HG03108 (cell line): ENCODE measurements at regions not wholly inside any gene's neighbourhood (a gene's known extent, or its start where the extent isn't known, plus 50 kb on each side); places are given as distances from the start of the nearest gene placed in this dataset.
"Not testable (repeated sequence)": the region's sequence is repeated elsewhere in the genome, so short reads cannot be mapped to it uniquely, and the experiment has no call there.

ENCODE experiments used
- ATAC-seq: cut with Tn5 transposase; IDR thresholded peaks from one replicate; pipeline ENCODE4 v1.9.1; 2021; ENCODE audit warnings: moderate library complexity; ENCODE audit not compliant: unreplicated experiment

DNA sequence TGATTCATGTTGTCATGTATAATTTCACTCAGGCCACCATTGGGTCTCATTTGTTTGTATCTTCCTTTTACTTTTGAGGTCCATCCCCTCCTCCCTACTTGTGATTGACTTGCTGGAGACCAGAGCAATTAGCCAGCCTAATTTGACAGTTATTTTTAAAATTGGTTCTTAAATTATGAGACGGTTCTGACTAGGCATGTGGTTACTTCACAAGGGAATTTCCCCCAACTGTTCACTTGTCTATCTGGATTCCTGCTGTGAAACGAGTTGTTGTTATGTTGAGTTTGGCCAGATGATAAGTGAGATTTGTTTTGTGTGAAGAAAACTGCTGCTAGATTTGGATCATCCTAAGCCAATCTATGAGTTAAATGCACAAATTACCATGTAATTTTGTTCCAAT is 359.1 kb downstream of the BARHL2 start:
- ATAC-seq = no peak

DNA sequence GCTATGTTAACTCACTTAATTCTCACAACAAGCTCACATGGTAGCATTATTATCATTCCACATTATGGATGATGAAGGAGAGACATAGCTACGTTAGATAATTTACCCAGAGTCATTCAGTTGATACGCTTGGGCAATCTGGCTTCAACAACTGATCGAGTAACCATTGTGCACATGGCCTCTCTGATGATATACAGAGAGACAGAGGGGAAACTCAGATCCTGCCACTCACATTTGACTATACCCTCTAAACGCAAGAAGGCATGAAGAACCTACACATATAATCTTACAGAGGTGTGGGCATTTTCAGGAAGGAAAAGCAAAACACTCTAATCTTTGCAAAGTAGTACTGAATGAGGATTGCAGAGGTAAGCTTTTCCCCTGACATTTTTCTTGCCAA is 360.1 kb downstream of the BARHL2 start:
- ATAC-seq = no peak

DNA sequence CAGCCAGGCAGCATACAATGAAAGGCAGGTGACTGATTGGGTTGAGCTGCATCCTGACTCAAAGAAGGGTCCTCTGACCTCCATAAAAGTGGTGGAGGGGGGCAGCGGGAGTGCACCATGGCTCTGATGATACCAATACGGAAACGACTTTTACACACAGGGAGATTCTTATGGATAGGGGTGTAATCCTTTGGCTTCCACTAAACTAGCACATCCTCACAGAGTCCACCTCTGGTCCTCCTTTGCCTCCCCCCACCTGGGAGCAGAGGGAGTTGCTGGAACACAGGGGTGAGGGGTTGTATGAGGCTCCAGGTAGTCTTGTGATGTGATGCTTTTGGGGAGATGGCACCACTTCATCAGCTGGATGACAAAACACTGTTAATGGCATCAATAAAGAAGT is 361.0 kb downstream of the BARHL2 start:
- ATAC-seq = no peak

DNA sequence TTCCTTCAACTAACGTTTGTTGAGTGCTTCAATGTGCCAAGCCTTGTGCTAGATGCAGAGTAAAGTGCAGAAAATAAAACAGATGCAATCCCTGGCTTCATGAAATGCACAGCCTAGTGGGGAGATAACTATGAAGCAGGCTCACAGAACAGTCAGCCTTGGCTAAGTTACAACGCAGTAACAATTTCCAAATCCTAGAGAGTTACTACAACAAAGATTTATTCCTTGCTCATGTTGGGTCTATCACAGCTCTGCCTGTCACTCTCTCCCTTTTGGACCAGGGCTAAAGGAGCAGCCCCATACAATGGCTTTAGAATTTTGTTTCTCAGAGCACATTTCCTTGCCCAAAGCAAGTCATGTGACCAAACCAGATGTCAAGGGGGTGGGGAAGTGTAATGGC is 359.8 kb downstream of the ZNF326 start:
- no peak for ATAC-seq

DNA sequence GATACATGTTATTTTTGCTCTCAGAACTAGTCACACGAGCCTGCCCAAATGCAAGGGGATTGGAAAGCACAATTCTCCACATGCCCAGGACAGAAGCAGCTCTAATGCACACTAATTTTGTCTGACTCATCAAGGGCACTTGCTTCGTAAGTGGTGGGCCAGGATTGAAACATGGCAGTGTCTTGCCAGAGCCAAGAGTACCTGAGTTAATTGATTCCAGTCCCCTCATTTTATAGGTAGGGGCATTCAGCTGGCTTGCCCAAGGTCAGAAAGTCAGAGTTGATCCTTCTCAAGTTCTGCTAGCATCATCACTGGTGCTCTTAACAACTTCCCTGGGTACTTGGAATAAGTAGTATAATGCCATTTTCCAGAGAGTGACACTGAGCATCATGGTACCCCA is 356.1 kb downstream of the ZNF326 start:
- no peak for ATAC-seq

DNA sequence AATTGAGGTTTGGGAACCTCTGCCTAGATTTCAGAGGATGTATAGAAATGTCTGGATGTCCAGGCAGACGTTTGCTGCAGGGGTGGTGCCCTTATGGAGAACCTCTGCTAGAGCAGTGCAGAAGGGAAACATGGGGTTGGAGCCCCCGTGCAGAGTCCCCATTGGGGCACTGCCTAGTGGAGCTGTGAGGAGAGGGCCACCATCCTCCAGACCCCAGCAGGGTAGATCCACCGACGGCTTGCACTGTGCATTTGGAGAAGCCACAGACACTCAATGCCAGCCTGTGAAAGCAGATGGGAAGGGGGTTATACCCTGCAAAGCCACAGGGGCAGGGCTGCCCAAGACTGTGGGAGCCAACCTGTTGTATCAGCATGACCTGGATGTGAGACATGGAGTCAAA is 354.6 kb downstream of the ZNF326 start:
- ATAC-seq = no peak

DNA sequence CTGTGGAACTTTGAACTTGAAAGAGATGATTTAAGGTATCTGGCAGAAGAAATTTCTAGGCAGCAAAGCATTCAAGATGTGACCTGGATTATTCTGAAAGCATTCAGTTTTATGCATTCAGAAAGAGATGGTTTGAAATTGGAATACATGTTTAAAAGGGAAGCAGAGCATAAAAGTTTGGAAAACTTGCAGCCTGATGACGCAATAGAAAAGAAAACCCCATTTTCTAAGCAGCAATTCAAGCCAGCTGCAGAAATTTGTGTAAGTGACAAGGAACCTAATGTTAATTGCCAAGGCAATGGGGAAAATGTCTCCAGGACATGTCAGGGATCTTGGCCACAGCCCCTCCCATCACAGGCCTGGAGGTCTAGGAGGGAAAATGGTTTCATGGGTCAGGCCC is 354.0 kb downstream of the ZNF326 start:
- no peak for ATAC-seq

DNA sequence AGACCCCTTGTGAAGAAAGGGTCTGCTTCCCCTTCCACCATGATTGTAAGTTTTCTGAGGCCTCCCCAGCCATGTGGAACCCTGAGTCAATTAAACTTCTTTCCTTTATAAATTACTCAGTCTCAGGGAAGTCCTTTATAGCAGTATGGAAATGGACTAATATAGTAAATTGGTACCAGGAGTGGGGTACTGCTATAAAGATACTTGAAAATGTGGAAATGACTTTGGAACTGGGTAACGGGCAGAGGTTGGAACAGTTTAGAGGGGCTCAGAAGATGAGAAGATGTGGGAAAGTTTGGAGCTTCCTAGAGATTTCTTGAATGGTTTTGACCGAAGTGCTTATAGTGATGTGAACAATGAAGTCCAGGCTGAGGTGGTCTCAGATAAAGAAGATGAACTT is 353.5 kb downstream of the ZNF326 start:
- not testable (repeated sequence) for ATAC-seq

DNA sequence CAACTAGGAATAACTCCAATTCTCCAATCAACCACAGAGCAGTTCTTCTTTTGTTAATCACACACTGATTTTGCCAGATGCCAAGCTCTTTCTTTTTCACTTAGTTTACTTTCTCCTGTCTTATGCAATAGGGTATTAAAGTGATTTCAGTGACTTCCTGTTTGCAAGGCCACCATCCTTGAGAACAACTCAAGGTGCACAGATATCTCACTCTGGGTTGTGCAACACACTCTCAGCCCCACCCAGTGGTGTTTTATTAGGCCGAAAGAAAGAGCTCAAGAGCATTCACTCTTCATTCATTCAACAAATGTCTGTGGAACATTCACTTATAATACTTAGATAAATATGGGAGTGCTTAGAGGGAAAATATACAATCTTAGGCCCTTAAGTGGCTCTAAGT is 352.5 kb downstream of the ZNF326 start:
- no peak for ATAC-seq

DNA sequence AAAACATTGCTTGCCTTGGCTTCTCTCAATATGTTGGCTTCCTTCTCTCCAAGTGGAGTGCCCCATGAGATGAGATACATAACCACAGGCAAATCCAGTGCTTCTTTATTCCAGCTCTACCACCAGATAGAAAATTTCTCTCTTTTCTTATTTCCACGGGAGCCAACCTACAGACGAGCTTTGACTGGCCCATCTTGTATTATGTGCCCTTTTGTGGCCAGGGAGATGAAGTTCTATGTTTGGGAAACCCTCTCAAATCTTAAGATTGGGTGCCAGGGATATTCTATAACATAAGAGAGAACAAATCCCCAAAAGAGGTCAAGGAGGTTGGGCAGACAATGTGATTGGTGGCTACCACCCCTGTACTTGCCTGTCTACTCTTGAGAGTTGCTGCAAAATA is 351.8 kb downstream of the ZNF326 start:
- ATAC-seq = no peak

DNA sequence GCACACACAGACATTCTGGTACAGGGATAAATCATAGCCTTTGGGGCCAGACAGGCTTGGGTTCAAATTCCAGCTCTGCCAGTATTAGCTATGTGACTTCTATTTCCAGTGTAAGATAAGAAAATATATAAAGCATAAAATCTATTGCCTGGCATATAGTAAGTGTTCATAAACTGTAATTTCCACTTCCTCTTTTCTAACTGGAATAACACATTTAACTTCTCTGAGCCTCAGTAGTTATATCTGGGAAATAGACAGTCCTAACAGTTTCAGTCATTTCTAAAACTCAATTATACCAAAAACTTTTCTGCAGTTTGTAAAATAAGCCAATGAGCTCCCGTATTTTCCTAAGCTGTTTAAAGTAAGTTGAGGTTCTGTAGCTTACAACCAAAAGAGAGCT is 351.4 kb downstream of the ZNF326 start:
- no peak for ATAC-seq

DNA sequence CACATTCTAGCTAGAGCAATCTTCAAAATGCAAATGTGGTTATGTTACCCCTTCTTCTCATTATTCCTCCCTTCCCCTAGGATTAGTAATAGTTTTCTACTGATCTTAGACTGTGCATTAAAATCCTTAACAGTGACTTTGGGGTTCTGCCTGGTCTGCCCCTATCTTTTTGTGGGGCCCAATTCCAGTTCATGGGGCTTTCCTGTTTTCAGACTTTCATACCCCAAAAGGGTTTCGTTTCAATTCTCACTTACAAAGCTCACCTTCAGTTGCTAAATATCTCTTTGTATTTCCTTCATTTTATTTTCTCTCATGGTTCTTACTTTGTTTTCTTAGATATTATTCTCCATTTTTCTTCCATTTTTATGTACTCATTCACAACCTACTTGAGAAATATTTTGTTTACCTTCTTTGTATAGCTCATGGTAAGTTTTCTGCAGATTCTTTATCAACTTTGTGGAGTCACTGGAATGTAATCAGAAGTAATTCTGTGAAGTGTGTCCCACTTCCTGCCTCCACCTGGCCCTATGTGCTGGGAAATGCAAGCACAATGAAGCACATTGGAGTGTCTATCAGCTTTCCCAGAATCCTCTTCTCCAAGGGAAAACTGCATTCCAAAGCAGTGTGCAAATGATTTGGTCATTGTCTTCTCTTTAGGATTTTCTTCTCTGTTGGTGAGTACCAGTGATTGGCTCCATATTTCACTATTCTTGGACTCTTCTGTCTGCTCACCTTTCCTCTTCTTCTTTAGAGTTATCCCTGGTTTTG is 350.2 kb downstream of the ZNF326 start:
- ATAC-seq = no peak

DNA sequence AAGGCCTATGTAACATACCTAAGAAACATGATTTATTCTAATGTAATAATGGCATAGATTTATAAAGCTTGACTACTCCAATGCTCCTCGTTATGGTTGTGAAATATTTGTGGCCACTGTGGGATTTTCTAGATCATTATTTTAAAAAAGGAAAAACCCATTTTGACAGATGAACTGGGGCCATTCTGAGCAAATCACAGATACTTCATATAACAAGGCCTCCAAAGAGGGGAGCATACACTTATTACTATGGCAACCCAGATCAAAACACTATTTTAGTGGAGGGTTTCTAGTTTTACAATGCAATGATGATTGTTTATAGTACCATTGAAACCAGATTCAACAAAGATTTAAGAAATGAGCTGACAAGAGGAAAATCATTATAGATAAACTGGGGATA is 346.6 kb downstream of the ZNF326 start:
- no peak for ATAC-seq

DNA sequence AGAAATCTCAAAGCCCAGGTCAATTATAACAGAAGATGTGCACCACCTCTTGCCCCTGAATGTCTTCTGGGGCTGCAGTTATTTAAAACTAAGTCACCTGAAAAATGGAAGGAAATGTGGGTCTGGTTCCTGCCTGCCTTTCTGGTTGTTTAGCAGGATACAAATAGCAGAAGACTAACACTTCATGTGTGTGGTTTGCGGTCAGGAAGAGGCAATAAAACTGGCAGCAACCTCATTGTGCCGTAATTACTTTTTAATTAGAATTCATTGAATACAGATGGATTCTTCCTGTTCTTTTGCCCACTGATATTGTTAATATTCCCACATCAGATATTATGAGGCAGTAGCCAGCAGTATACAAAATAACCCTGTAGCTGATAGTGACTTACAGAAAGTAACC is 345.7 kb downstream of the ZNF326 start:
- no peak for ATAC-seq

DNA sequence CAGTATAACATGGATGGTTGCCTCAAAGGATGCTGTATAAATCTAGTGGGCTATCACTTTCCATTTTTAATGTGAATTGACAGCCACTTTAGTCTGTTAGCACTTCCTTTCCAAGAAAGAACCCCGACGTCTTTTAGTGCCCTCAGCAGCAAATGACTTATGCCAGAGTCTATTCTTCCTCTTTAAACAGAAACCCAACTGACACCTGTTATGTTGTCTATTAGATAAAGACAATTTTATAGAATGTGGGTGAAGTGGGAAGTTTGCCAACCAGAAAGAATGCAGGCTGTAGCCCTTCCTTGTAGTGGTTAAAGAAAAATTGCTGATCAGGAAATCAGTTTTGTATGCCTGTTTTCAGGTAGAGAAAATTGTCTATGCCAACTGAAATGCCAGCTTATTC is 344.9 kb downstream of the ZNF326 start:
- ATAC-seq = no peak

DNA sequence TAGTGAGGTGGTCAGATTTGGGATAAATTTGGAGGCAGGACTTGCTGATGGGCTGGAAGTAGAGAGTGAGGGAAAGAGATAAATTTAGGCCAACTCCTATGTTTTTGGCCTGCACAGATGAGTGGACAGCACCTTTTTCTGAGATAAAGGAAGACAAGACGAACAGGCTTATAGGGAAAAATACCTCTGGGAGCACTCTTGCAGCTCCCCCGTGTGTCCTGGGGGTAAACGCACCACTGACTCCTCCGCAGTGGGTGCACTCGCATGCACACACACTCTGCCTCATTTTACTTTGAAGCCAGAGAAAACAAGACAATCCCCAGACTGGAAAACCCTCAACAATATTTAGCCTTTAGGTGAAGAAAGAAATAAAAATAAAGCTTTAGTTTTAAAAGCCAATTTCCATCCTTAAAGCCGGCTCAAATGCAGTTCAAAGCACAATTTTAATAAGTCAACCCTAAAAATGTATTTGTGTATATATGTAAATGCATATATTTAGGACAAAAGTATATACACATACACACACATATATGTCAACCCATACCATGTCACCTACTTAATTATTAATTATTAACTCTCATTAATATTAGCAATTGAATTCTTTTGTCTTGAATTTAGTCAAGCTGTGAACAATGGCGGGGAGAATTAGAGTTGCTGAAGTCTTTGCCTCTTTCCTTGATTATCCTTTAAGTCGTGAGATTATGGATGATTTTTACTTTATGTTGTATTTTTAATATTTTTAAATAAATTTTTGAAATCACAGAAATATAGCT is 341.8 kb downstream of the ZNF326 start:
- ATAC-seq = no peak

DNA sequence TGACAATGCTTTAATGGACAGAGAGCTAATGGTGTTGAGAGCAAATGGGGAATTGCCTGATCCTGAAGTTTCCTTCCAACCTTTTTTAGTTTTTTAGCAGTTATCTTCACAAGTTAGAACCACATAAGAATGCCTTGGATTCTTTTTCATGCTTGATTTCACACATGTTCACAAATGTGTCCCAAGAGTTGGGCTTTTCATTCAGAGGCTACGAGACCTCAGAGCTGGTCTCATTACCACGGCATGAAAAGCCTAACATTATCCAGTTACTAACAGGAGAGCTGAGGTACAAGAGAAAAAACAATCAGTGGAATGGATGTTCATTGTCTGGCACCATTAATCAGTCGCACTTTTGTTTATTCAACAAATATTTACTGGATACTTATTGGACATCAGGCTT is 340.6 kb downstream of the ZNF326 start:
- ATAC-seq = no peak

DNA sequence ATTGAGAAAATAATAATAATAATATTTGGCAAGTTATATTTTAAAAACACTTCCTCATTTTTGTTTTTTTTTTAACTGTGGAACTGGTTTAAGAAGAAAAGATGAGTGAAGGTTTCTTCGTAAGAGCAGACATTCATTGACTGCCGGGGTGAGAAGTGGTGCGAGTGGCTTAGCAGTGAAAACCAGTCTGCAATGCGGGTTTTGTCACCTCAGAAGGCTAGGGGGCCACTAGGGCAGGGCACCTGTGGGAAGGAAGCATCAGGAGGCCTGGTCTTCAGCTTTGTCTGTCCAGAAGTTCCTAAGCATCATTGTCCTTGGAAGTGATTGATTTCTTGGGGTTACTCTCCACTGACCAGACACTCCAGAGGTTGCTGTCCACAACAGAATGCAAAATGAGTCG is 339.2 kb downstream of the ZNF326 start:
- no peak for ATAC-seq

DNA sequence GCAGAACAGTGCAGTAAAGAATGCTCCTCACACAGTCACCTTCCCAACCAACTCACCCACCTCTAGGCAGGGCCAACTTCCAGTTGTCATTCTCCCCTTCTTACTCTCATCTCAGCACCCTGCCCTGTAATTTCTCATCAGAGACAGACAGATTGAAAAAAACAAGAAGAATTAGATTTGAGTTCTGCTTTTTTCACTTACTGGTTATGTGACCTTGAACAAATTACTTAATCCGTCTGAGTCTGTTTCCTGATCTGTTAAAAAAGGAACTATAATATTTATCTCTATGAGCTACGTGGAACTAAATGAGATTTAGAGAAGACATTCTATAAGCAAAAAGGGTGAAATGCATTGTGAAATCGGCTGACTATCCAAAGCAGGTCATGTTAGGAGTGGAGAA is 330.3 kb downstream of the ZNF326 start:
- ATAC-seq = no peak

DNA sequence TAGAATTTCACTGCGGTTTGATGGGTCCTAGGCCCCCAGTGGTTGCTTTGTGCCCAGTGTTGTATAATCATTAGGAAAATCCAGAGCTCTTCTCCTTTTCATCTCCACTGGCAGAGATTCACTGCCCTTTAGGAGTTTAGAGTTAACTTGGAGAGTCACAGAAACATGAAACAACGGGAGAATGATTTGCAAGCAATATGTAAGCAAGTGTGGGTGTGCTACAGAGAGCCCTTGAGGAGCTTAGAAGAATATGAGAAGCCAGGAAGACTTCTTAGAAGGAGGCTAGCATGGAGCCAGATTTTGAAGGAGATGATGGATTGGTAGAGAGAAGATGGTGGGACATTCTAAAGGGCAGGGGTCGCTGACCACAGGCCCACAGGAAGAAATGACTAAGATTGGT is 327.3 kb downstream of the ZNF326 start:
- ATAC-seq = no peak

DNA sequence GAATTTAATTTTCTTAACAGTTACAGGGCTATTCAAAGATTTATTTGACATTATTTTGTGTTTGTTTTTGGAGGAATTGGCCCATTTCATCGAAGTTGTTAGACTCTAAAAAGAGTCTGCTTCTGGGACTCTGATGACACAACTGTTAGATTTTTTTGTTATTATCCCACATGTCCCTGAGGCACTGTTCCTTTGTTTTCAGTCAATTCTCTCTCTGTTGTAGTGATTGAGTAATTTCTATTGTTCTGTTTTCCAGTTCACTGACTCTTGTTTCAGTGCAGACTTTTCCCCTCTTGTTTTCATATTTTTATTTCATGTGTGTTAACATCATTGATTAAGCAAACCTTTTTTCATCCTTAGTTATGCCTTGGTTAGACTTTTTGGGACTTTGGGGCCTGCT is 325.0 kb downstream of the ZNF326 start:
- ATAC-seq = no peak

DNA sequence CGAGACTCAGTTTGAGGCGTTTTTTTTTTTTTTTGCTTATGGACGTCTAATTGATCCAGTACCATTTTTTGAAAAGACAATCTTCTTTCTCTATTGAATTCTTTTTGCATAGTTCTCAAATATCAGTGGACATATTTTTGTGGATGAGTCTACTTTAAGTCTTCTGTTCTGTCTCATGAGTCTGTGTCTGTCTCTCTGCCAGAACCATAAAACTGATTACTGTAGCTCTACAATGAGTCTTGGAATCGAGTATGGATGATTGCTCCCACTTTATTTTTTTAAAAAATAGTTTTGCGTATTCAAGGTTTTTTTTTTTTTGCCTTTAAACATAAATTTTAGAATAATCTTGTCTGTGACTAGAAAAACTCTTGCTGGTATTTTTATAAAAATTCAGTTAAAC is 323.5 kb downstream of the ZNF326 start:
- no peak for ATAC-seq

DNA sequence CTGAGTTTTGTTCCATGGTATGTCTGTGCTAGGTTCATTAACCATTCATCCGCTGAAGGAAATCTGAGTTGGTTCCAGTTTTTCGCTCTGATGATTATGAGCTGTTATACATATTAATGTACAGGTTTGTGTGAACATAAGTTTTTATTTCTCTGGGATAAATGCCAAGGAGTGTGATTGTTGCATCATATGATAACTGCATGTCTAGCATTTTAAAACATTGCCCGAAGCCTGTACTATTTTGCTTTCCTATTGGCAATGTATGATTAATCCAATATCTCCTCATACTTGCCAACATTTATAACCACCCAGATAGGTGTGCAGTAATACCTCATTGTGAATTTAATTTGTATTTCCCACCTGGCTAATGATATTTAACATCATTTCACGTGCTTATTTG is 322.7 kb downstream of the ZNF326 start:
- ATAC-seq = no peak
